ENCODE measurements at regions not wholly inside any gene's neighbourhood (a gene's known extent, or its start where the extent isn't known, plus 50 kb on each side); places are given as distances from the start of the nearest gene placed in this dataset.

DNA sequence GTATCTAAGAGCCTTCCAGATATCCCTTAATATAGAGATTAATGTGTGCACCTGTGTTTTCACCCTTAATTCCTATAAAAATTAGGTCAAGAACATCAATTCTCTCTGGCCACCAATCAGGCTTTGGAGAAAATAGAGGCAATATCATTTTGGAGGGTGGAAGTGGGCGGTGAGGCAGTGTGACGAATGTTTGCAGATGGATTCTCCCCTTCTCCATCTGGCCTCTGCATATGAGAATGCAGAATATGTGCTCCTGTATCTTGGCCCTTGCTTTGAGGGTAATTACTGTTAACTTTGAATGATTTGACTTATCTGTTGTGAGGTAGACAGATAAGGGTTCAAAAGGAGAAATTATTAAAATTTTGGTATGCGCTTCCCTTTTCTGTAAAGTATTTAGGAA is 304.0 kb upstream of the NPSR1 start:
- ATAC-seq: no peak
- no peaks in the 10 kb centered on the region for H3K36me3 ChIP-seq (ENCODE audit: low read depth, low read length)
- no peaks in the 10 kb centered on the region for H4K20me1 ChIP-seq (ENCODE audit: low read length)
- no peaks in the 10 kb centered on the region for H3K9me2 ChIP-seq (replicated peaks; ENCODE audit: low read length)
- ChIA-PET CTCF (no interaction called here), POLR2A (ENCODE audit: unreplicated experiment) (interaction anchor here (0.7 kb wide), 1 partner anchor 180 kb away, joined by 4 read pairs; no protein-coding TSS in a partner anchor)
- H3K9ac ChIP-seq (ENCODE audit: low read length): no peak overlapping the region
- H3K27ac ChIP-seq (ENCODE audit: low read length): no peak overlapping the region
- H3K27me3 ChIP-seq (ENCODE audit: low read length): peaks cover 6% of the 10 kb centered on the region; the same call in 1 of the 2 replicates
- no peak overlapping the region for H3K4me2 ChIP-seq (ENCODE audit: low read length)
- no peak overlapping the region for H3K4me3 ChIP-seq (ENCODE audit: low read length)
- no peaks in the 10 kb centered on the region for H3K4me1 ChIP-seq (ENCODE audit: insufficient read depth, low read length)
- H3F3A ChIP-seq (ENCODE audit: low read length, unreplicated experiment): no peaks in the 10 kb centered on the region
- DNase-seq: no peak
- H3K79me2 ChIP-seq (ENCODE audit: low read length): no peaks in the 10 kb centered on the region
- no peak overlapping the region for H2AFZ ChIP-seq (ENCODE audit: low read length)
- intact Hi-C loops (cut with micrococcal nuclease): no loop called here
- BruUV-seq (replicated peaks): no TSS peak
- TF ChIP-seq EZH2phosphoT487 (IDR thresholded peaks at IDR 0.05; ENCODE audit: borderline replicate concordance, low read length) (no peak), EZH2 (IDR thresholded peaks at IDR 0.05; ENCODE audit: low read length, unreplicated experiment) (no peak)
- TF ChIP-seq, protein P1, sequence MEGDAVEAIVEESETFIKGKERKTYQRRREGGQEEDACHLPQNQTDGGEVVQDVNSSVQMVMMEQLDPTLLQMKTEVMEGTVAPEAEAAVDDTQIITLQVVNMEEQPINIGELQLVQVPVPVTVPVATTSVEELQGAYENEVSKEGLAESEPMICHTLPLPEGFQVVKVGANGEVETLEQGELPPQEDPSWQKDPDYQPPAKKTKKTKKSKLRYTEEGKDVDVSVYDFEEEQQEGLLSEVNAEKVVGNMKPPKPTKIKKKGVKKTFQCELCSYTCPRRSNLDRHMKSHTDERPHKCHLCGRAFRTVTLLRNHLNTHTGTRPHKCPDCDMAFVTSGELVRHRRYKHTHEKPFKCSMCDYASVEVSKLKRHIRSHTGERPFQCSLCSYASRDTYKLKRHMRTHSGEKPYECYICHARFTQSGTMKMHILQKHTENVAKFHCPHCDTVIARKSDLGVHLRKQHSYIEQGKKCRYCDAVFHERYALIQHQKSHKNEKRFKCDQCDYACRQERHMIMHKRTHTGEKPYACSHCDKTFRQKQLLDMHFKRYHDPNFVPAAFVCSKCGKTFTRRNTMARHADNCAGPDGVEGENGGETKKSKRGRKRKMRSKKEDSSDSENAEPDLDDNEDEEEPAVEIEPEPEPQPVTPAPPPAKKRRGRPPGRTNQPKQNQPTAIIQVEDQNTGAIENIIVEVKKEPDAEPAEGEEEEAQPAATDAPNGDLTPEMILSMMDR (conservative IDR thresholded peaks at IDR 0.05; ENCODE audit: low read depth, low read length): no peak
- H3K9me3 ChIP-seq (ENCODE audit: low read length): no peaks in the 10 kb centered on the region

DNA sequence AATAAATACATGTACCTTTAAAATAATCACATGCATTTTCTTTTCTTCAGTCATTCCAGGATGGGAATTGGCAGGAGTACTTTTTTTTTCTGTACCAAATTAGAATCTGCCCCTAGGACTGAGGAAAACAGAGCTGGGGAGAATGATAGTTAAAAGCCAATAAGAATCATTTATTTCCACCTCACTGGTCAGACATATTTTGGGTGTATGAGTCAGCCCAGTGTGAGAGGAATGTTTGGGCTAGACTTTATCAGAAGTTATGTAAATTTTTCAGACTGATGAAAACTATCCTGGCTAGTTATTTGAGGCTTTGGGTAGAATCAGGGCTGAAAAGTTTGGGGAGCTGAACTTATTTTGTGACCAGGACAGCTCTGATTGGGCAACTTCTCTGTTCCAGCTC is 303.1 kb upstream of the NPSR1 start:
- CTCF ChIA-PET: no interaction called here
- no peaks in the 10 kb centered on the region for H3K9me3 ChIP-seq (ENCODE audit: low read length)
- peaks cover 6% of the 10 kb centered on the region; the same call in 1 of the 2 replicates for H3K27me3 ChIP-seq (ENCODE audit: low read length)
- no peak overlapping the region for H2AFZ ChIP-seq (ENCODE audit: low read length)
- H3K27ac ChIP-seq (ENCODE audit: low read length): no peak overlapping the region
- H3K4me3 ChIP-seq (ENCODE audit: low read length): no peak overlapping the region
- POLR2A ChIA-PET (ENCODE audit: unreplicated experiment): no interaction called here
- no TSS peak for BruUV-seq (replicated peaks)
- H3K79me2 ChIP-seq (ENCODE audit: low read length): no peaks in the 10 kb centered on the region
- intact Hi-C loops (cut with micrococcal nuclease): no loop called here
- no peaks in the 10 kb centered on the region for H3K36me3 ChIP-seq (ENCODE audit: low read depth, low read length)
- H3K9me2 ChIP-seq (replicated peaks; ENCODE audit: low read length): no peaks in the 10 kb centered on the region
- no peak overlapping the region for H3K9ac ChIP-seq (ENCODE audit: low read length)
- TF ChIP-seq EZH2 (IDR thresholded peaks at IDR 0.05; ENCODE audit: low read length, unreplicated experiment) (no peak), EZH2phosphoT487 (IDR thresholded peaks at IDR 0.05; ENCODE audit: borderline replicate concordance, low read length) (no peak)
- TF ChIP-seq, protein P1 (conservative IDR thresholded peaks at IDR 0.05; ENCODE audit: low read depth, low read length): no peak
- ATAC-seq (no peak), DNase-seq (peak; percentile 23)
- no peak overlapping the region for H3K4me2 ChIP-seq (ENCODE audit: low read length)
- no peaks in the 10 kb centered on the region for H4K20me1 ChIP-seq (ENCODE audit: low read length)
- no peaks in the 10 kb centered on the region for H3K4me1 ChIP-seq (ENCODE audit: insufficient read depth, low read length)
- no peaks in the 10 kb centered on the region for H3F3A ChIP-seq (ENCODE audit: low read length, unreplicated experiment)

DNA sequence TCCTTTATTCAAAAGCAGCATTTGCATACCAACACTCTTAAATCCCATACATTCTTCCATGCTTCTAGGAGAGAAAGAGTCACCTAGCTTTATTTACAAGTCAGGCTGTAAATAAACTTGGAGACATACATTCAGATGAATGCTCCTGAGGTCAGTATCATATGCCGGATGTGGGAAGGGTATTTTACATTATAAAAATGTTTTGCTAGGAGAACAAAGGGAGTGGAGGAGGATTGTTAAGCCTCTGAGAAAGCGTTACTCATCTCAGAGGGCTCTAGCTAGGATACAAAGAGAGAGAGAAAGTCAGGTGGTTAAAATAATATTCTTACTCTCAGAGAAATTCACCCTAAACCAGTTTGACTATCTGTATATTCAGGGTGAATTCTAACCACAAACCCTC is 300.9 kb upstream of the NPSR1 start:
- DNase-seq: peak; percentile 48
- Histone ChIP-seq H2AFZ (ENCODE audit: low read length) (no peak overlapping the region), H3K9me3 (ENCODE audit: low read length) (no peaks in the 10 kb centered on the region), H3K36me3 (ENCODE audit: low read depth, low read length) (no peaks in the 10 kb centered on the region), H3K27ac (ENCODE audit: low read length) (no peak overlapping the region), H3K4me1 (ENCODE audit: insufficient read depth, low read length) (no peaks in the 10 kb centered on the region), H3K79me2 (ENCODE audit: low read length) (no peaks in the 10 kb centered on the region), H3K4me3 (ENCODE audit: low read length) (no peak overlapping the region), H3F3A (ENCODE audit: low read length, unreplicated experiment) (no peaks in the 10 kb centered on the region), H3K4me2 (ENCODE audit: low read length) (no peak overlapping the region), H4K20me1 (ENCODE audit: low read length) (no peaks in the 10 kb centered on the region), H3K27me3 (ENCODE audit: low read length) (0 out of 2 replicates have a peak, but pooled peaks cover 3% of the 10 kb centered on the region), H3K9ac (ENCODE audit: low read length) (no peak overlapping the region), H3K9me2 (replicated peaks; ENCODE audit: low read length) (no peaks in the 10 kb centered on the region)
- TF ChIP-seq, protein P1 (conservative IDR thresholded peaks at IDR 0.05; ENCODE audit: low read depth, low read length): no peak
- TF ChIP-seq EZH2 (IDR thresholded peaks at IDR 0.05; ENCODE audit: low read length, unreplicated experiment) (no peak), EZH2phosphoT487 (IDR thresholded peaks at IDR 0.05; ENCODE audit: borderline replicate concordance, low read length) (no peak)
- ChIA-PET CTCF (no interaction called here), POLR2A (ENCODE audit: unreplicated experiment) (no interaction called here)
- ATAC-seq: no peak
- no TSS peak for BruUV-seq (replicated peaks)
- intact Hi-C loops (cut with micrococcal nuclease): no loop called here

Data from PC-3 (cell line).